HG03520 (cell line): ENCODE measurements at regions not wholly inside any gene's neighbourhood (a gene's known extent, or its start where the extent isn't known, plus 50 kb on each side); places are given as distances from the start of the nearest gene placed in this dataset.
"Not testable (repeated sequence)": the region's sequence is repeated elsewhere in the genome, so short reads cannot be mapped to it uniquely, and the experiment has no call there.

ENCODE experiments used
- ATAC-seq: cut with Tn5 transposase; IDR thresholded peaks from one replicate; pipeline ENCODE4 v1.9.1; 2021; ENCODE audit warnings: mild to moderate bottlenecking, moderate library complexity; ENCODE audit not compliant: unreplicated experiment

GRCh38 chr1:166304131-166304530 lies 137.3 kb upstream of the FAM78B start:
- ATAC-seq = no peak

GRCh38 chr1:166305371-166305770 lies 138.6 kb upstream of the FAM78B start:
- no peak for ATAC-seq

GRCh38 chr1:166307261-166308188 lies 140.7 kb upstream of the FAM78B start:
- no peak for ATAC-seq

GRCh38 chr1:166316306-166316705 lies 149.5 kb upstream of the FAM78B start:
- not testable (repeated sequence) for ATAC-seq

GRCh38 chr1:166322470-166322869 lies 155.7 kb upstream of the FAM78B start:
- no peak for ATAC-seq

- ATAC-seq = no peak
Observed at GRCh38 chr1:166327886-166328285, 161.1 kb upstream of the FAM78B start.

GRCh38 chr1:166328956-166329355 lies 162.2 kb upstream of the FAM78B start:
- no peak for ATAC-seq

- no peak for ATAC-seq
Observed at GRCh38 chr1:166330096-166330495, 163.3 kb upstream of the FAM78B start.

- ATAC-seq = no peak
Observed at GRCh38 chr1:166338105-166338504, 171.3 kb upstream of the FAM78B start.

- ATAC-seq = no peak
Observed at GRCh38 chr1:166340709-166341108, 173.9 kb upstream of the FAM78B start.

- no peak for ATAC-seq
Observed at GRCh38 chr1:166343276-166343675, 176.5 kb upstream of the FAM78B start.

GRCh38 chr1:166350490-166350889 lies 183.7 kb upstream of the FAM78B start:
- ATAC-seq = no peak

- ATAC-seq = no peak
Observed at GRCh38 chr1:166351676-166352075, 184.9 kb upstream of the FAM78B start.

GRCh38 chr1:166353213-166353612 lies 186.4 kb upstream of the FAM78B start:
- no peak for ATAC-seq

GRCh38 chr1:166354406-166354805 lies 187.6 kb upstream of the FAM78B start:
- ATAC-seq = no peak

GRCh38 chr1:166365081-166365480 lies 198.3 kb upstream of the FAM78B start:
- no peak for ATAC-seq

GRCh38 chr1:166368030-166368429 lies 201.2 kb upstream of the FAM78B start:
- ATAC-seq = no peak

- no peak for ATAC-seq
Observed at GRCh38 chr1:166377896-166378295, 211.1 kb upstream of the FAM78B start.

GRCh38 chr1:166378805-166379204 lies 212.0 kb upstream of the FAM78B start:
- ATAC-seq = no peak

GRCh38 chr1:166379447-166379846 lies 212.6 kb upstream of the FAM78B start:
- ATAC-seq = no peak

- ATAC-seq = no peak
Observed at GRCh38 chr1:166383137-166383536, 216.3 kb upstream of the FAM78B start.

- ATAC-seq = no peak
Observed at GRCh38 chr1:166383635-166384346, 217.0 kb upstream of the FAM78B start.
